Activated CD8-positive, alpha-beta T cell treated with anti-CD3 and anti-CD28 coated beads for 36 hours (primary cell): ENCODE measurements at regions not wholly inside any gene's neighbourhood (a gene's known extent, or its start where the extent isn't known, plus 50 kb on each side); places are given as distances from the start of the nearest gene placed in this dataset.

Experiments used
- ATAC-seq: fragments of 200-7000 bp; cut with Tn5 transposase; one replicate; pipeline ENCODE4 v1.10.0; 2021; ENCODE audit warnings: mild to moderate bottlenecking, moderate library complexity
- CTCF ChIA-PET: fragments of 350-600 bp; sonication (Branson Sonifier 250); formaldehyde crosslinking; loops from one replicate; lab custom pipeline; 2021; ENCODE audit warnings: antibody characterized with exemption; lab: Charles Lee
- POLR2A ChIA-PET: fragments of 350-600 bp; sonication (Branson Sonifier 250); formaldehyde crosslinking; loops from one replicate; lab custom pipeline; 2021; ENCODE audit warnings: antibody characterized with exemption; lab: Charles Lee
- DNase-seq: peaks from one replicate; pipeline ENCODE4 v3.0.0-alpha.2; 2020
- H3K27ac Mint-ChIP-seq: one replicate; pipeline ENCODE4 v1.8.0; 2021; ENCODE audit warnings: mild to moderate bottlenecking, mixed read lengths
- H3K27me3 Mint-ChIP-seq: one replicate; pipeline ENCODE4 v1.8.0; 2021; ENCODE audit warnings: mixed read lengths
- H3K36me3 Mint-ChIP-seq: one replicate; pipeline ENCODE4 v1.8.0; 2021; ENCODE audit warnings: low read depth, mixed read lengths
- H3K4me1 Mint-ChIP-seq: one replicate; pipeline ENCODE4 v1.8.0; 2021; ENCODE audit warnings: low read depth, mixed read lengths
- H3K4me3 Mint-ChIP-seq: one replicate; pipeline ENCODE4 v1.8.0; 2021; ENCODE audit warnings: mild to moderate bottlenecking, moderate library complexity, mixed read lengths
- H3K9me3 Mint-ChIP-seq: one replicate; pipeline ENCODE4 v1.8.0; 2021; ENCODE audit warnings: mixed read lengths
- intact Hi-C: fragments of 100-400 bp; cut with micrococcal nuclease; formaldehyde crosslinking; loops from one replicate; pipeline ENCODE4 v1.10.0; 2022
- TF ChIP-seq, protein P1 (sequence below): fragments of 200-600 bp; IDR thresholded peaks from one replicate; pipeline ENCODE4 v1.8.0; 2022; ENCODE audit warnings: antibody characterized with exemption, mild to moderate bottlenecking

DNA sequence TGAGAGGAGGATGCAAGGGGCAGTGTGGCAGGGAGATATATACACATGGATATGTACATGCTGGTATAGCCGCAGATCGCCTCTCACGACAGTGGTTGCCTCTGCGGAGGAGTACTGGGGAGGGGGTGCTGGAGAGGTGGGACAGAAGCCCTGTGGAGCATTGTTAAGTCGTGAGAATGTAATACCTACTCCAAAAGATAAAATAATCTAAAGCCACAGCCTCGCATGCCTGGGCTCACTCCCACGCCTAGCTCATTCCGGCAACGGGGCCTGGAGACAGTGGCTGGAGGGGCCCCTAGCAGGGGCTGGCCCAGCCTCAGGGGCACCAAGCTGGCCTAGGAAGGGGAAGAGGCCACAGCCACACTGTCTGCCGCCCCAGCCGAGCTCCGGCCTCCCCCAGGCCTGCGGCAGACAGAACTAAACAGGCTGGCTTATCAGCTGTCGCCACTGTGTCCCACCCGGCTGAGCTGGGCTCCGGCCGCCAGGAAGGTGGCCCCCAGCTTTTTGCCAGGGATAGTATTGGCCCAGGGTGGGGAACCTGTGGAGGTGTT, 65.1 kb upstream of the LCTL start:
- intact Hi-C loops: no loop called here
- POLR2A ChIA-PET: no interaction called here
- Mint-ChIP-seq H3K4me3 (no peak overlapping the region), H3K36me3 (no peaks in the 10 kb centered on the region), H3K4me1 (no peaks in the 10 kb centered on the region), H3K9me3 (no peaks in the 10 kb centered on the region), H3K27me3 (no peaks in the 10 kb centered on the region), H3K27ac (no peak overlapping the region)
- DNase-seq (no peak), ATAC-seq (no peak)
- TF ChIP-seq, protein P1, sequence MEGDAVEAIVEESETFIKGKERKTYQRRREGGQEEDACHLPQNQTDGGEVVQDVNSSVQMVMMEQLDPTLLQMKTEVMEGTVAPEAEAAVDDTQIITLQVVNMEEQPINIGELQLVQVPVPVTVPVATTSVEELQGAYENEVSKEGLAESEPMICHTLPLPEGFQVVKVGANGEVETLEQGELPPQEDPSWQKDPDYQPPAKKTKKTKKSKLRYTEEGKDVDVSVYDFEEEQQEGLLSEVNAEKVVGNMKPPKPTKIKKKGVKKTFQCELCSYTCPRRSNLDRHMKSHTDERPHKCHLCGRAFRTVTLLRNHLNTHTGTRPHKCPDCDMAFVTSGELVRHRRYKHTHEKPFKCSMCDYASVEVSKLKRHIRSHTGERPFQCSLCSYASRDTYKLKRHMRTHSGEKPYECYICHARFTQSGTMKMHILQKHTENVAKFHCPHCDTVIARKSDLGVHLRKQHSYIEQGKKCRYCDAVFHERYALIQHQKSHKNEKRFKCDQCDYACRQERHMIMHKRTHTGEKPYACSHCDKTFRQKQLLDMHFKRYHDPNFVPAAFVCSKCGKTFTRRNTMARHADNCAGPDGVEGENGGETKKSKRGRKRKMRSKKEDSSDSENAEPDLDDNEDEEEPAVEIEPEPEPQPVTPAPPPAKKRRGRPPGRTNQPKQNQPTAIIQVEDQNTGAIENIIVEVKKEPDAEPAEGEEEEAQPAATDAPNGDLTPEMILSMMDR: no peak
- CTCF ChIA-PET: interaction anchor here (3.0 kb wide), 1 partner anchor 12 kb away, joined by 9 read pairs; no protein-coding TSS in a partner anchor

GRCh38 chr15:66631616-66632263, 65.9 kb upstream of the LCTL start:
- TF ChIP-seq, protein P1: no peak
- DNase-seq (no peak), ATAC-seq (no peak)
- no peaks in the 10 kb centered on the region for H3K27me3 Mint-ChIP-seq
- no peaks in the 10 kb centered on the region for H3K9me3 Mint-ChIP-seq
- intact Hi-C loops: no loop called here
- POLR2A ChIA-PET: no interaction called here
- H3K27ac Mint-ChIP-seq: no peak overlapping the region
- no peaks in the 10 kb centered on the region for H3K4me1 Mint-ChIP-seq
- no peak overlapping the region for H3K4me3 Mint-ChIP-seq
- CTCF ChIA-PET: interaction anchor here (3.0 kb wide), 1 partner anchor 13 kb away, joined by 9 read pairs; no protein-coding TSS in a partner anchor
- H3K36me3 Mint-ChIP-seq: no peaks in the 10 kb centered on the region

GRCh38 chr15:66633041-66633937, 67.5 kb upstream of the LCTL start:
- Mint-ChIP-seq H3K27me3 (no peaks in the 10 kb centered on the region), H3K4me1 (peaks cover 5% of the 10 kb centered on the region), H3K9me3 (no peaks in the 10 kb centered on the region), H3K36me3 (no peaks in the 10 kb centered on the region), H3K27ac (no peak overlapping the region), H3K4me3 (no peak overlapping the region)
- POLR2A ChIA-PET: interaction anchor here (0.5 kb wide), 1 partner anchor 91 kb away, joined by 3 read pairs; no protein-coding TSS in a partner anchor
- CTCF ChIA-PET: interaction anchor here (2.8 kb wide), 1 partner anchor 218 kb away, joined by 9 read pairs; no protein-coding TSS in a partner anchor
- DNase-seq (no peak), ATAC-seq (no peak)
- TF ChIP-seq, protein P1: no peak
- intact Hi-C loops: no loop called here

- H3K27ac Mint-ChIP-seq: no peak overlapping the region
- no peaks in the 10 kb centered on the region for H3K9me3 Mint-ChIP-seq
- H3K4me3 Mint-ChIP-seq: no peak overlapping the region
- ChIA-PET CTCF (interaction anchor here (2.8 kb wide), 1 partner anchor 217 kb away, joined by 9 read pairs; no protein-coding TSS in a partner anchor), POLR2A (interaction anchor here (0.5 kb wide), 1 partner anchor 91 kb away, joined by 3 read pairs; no protein-coding TSS in a partner anchor)
- TF ChIP-seq, protein P1: no peak
- no peak for ATAC-seq
- peaks cover 9% of the 10 kb centered on the region for H3K4me1 Mint-ChIP-seq
- intact Hi-C loops: no loop called here
- no peaks in the 10 kb centered on the region for H3K27me3 Mint-ChIP-seq
- no peaks in the 10 kb centered on the region for H3K36me3 Mint-ChIP-seq
- DNase-seq: no peak
These were observed 68.1 kb upstream of the LCTL start for GRCh38 chr15:66633938-66634250.
